Putamen (tissue), 1 donor: ENCODE measurements at regions not wholly inside any gene's neighbourhood (a gene's known extent, or its start where the extent isn't known, plus 50 kb on each side); places are given as distances from the start of the nearest gene placed in this dataset.
"Not testable (repeated sequence)": the region's sequence is repeated elsewhere in the genome, so short reads cannot be mapped to it uniquely, and the experiment has no call there.

Experiments used
- DNase-seq: peaks from one replicate; pipeline ENCODE4 v3.0.0-alpha.2; 2016; ENCODE audit warnings: low spot score

- not testable (repeated sequence) for DNase-seq
These were observed 85.2 kb downstream of the MRPL57 start for GRCh38 chr13:21261487-21262216.

GRCh38 chr13:21263909-21264308, 87.5 kb downstream of the MRPL57 start:
- DNase-seq = not testable (repeated sequence)

- DNase-seq = not testable (repeated sequence)
These were observed 92.0 kb downstream of the MRPL57 start for GRCh38 chr13:21268485-21268884.

- DNase-seq = not testable (repeated sequence)
These were observed 96.0 kb downstream of the MRPL57 start for GRCh38 chr13:21272439-21272838.

GRCh38 chr13:21274457-21274856, 98.0 kb downstream of the MRPL57 start:
- DNase-seq = not testable (repeated sequence)

- DNase-seq = no peak
These were observed 105.6 kb downstream of the MRPL57 start for GRCh38 chr13:21282065-21282464.

GRCh38 chr13:21287331-21287907, 111.0 kb downstream of the MRPL57 start:
- DNase-seq = no peak

- DNase-seq = no peak
These were observed 113.0 kb downstream of the MRPL57 start for GRCh38 chr13:21289475-21289874.

GRCh38 chr13:21290442-21291002, 114.1 kb downstream of the MRPL57 start:
- not testable (repeated sequence) for DNase-seq

- no peak for DNase-seq
These were observed 115.4 kb downstream of the MRPL57 start for GRCh38 chr13:21291840-21292239.

GRCh38 chr13:21296991-21297390, 120.5 kb downstream of the MRPL57 start:
- peak; percentile 61 for DNase-seq

- DNase-seq = peak; percentile 32
These were observed 121.0 kb downstream of the MRPL57 start for GRCh38 chr13:21297447-21297846.

GRCh38 chr13:21297914-21298831, 121.7 kb downstream of the MRPL57 start:
- peak; percentile 91 for DNase-seq

GRCh38 chr13:21304256-21304655, 127.8 kb downstream of the MRPL57 start:
- DNase-seq = no peak

GRCh38 chr13:21306300-21307073, 130.0 kb downstream of the MRPL57 start:
- DNase-seq = not testable (repeated sequence)

GRCh38 chr13:21307158-21307557, 130.7 kb downstream of the MRPL57 start:
- DNase-seq = not testable (repeated sequence)

GRCh38 chr13:21308906-21309305, 132.4 kb downstream of the MRPL57 start:
- DNase-seq = no peak

GRCh38 chr13:21309542-21310172, 133.2 kb downstream of the MRPL57 start:
- no peak for DNase-seq

- no peak for DNase-seq
These were observed 133.8 kb downstream of the MRPL57 start for GRCh38 chr13:21310220-21310619.

GRCh38 chr13:21314976-21315375, 138.5 kb downstream of the MRPL57 start:
- not testable (repeated sequence) for DNase-seq

GRCh38 chr13:21316376-21316775, 139.9 kb downstream of the MRPL57 start:
- no peak for DNase-seq
